Breast epithelium (tissue), 3 donors: ENCODE measurements at regions not wholly inside any gene's neighbourhood (a gene's known extent, or its start where the extent isn't known, plus 50 kb on each side); places are given as distances from the start of the nearest gene placed in this dataset.

Experiments used
- POLR2AphosphoS5 ChIP-seq, 3 donors: sonication (generic); formaldehyde crosslinking; IDR thresholded peaks; one replicate each; pipeline ENCODE4 v1.6.1; 2017; ENCODE audit warnings: antibody characterized with exemption in 3 of 3
- TF ChIP-seq, protein P1 (sequence below), 3 donors: fragments of 450-650 bp; IDR thresholded peaks; one replicate each; pipeline ENCODE4 v1.5.1; 2016 to 2017; ENCODE audit warnings: antibody characterized with exemption in 3 of 3, mild to moderate bottlenecking in 3 of 3, moderate library complexity in 3 of 3

DNA sequence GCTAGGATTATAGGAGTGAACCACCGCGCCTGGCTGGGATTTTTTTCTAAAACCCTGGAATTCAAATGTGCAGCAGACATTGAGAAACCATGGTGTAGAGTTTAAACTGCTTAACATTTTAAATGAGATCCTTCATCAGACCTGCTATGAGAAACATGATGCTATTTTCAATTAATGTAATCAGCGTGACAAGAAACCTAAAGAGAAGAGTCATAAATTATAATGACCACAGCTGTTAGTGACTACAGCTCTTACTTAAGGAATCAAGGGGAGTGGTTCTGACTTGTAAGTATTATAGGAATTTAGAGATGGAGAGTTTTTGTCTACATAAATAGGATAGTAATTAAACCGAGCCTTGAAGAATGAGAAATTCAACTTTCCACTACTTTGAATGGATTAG is 170.6 kb downstream of the BARX2 start:
- TF ChIP-seq, protein P1, sequence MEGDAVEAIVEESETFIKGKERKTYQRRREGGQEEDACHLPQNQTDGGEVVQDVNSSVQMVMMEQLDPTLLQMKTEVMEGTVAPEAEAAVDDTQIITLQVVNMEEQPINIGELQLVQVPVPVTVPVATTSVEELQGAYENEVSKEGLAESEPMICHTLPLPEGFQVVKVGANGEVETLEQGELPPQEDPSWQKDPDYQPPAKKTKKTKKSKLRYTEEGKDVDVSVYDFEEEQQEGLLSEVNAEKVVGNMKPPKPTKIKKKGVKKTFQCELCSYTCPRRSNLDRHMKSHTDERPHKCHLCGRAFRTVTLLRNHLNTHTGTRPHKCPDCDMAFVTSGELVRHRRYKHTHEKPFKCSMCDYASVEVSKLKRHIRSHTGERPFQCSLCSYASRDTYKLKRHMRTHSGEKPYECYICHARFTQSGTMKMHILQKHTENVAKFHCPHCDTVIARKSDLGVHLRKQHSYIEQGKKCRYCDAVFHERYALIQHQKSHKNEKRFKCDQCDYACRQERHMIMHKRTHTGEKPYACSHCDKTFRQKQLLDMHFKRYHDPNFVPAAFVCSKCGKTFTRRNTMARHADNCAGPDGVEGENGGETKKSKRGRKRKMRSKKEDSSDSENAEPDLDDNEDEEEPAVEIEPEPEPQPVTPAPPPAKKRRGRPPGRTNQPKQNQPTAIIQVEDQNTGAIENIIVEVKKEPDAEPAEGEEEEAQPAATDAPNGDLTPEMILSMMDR (IDR thresholded peaks at IDR 0.05) = no peak
- TF ChIP-seq POLR2AphosphoS5 (IDR thresholded peaks at IDR 0.05) = no peak
